ENCODE measurements at regions not wholly inside any gene's neighbourhood (a gene's known extent, or its start where the extent isn't known, plus 50 kb on each side); places are given as distances from the start of the nearest gene placed in this dataset.

DNA sequence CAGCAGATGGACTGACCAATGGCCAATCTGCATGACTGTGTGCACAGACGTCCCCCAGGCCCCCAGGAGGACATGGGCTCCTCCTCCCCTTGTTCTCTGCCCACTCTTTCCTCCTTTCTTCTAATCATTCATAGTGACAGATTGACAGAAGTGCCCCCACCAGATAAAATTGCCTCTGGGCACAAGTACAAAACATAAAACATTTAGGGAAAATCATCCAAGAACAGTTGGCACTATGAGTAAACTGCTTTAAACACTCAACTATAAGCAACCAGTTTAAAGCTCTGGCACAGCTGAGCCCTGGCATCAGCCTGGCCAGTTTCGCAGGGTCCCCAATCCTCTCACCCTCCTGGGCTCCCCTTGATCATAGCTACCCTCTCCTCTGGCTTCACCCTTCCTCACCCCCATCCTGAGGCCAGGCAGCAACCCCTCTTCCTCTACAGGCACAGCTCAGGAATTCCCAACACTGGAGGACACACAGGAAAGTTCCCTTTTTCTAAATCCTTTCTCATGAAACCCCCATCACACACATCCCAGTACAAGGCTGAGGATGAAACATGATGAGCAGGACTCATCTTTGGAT lies 232.9 kb downstream of the BUD13 start:
- TF ChIP-seq, protein P1, sequence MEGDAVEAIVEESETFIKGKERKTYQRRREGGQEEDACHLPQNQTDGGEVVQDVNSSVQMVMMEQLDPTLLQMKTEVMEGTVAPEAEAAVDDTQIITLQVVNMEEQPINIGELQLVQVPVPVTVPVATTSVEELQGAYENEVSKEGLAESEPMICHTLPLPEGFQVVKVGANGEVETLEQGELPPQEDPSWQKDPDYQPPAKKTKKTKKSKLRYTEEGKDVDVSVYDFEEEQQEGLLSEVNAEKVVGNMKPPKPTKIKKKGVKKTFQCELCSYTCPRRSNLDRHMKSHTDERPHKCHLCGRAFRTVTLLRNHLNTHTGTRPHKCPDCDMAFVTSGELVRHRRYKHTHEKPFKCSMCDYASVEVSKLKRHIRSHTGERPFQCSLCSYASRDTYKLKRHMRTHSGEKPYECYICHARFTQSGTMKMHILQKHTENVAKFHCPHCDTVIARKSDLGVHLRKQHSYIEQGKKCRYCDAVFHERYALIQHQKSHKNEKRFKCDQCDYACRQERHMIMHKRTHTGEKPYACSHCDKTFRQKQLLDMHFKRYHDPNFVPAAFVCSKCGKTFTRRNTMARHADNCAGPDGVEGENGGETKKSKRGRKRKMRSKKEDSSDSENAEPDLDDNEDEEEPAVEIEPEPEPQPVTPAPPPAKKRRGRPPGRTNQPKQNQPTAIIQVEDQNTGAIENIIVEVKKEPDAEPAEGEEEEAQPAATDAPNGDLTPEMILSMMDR (IDR thresholded peaks at IDR 0.05), result no peak
- no peak for TF ChIP-seq POLR2A (IDR thresholded peaks at IDR 0.05)

Measured in esophagus squamous epithelium (tissue), 4 donors.